GM18519 (cell line): ENCODE measurements at regions not wholly inside any gene's neighbourhood (a gene's known extent, or its start where the extent isn't known, plus 50 kb on each side); places are given as distances from the start of the nearest gene placed in this dataset.
A peak's percentile ranks its signal among the peaks of the same experiment; 100 is the strongest.

ENCODE experiments used
- ATAC-seq: cut with Tn5 transposase; IDR thresholded peaks from one replicate; pipeline ENCODE4 v1.9.1; 2021; ENCODE audit warnings: mild to moderate bottlenecking, moderate library complexity; ENCODE audit not compliant: unreplicated experiment, low FRiP score

DNA sequence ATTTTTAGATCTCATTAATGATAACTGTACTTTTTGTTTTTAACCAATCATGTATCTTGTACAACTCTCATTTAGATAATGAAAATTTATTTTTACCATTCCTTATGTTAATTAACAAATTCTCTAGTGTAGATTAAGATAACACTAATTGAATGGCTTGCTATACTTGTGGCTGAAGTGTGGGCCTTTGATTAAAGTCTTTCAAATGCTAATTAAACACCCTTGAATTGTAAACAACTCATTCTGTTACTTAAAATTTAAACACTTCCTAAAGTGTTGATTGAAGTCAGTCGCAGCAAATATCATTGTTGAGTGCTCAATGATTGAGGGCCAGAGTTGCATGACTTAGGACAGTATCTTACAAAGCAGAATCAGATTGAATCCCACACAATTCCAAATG lies 109.8 kb upstream of the GULP1 start:
- ATAC-seq, result no peak

DNA sequence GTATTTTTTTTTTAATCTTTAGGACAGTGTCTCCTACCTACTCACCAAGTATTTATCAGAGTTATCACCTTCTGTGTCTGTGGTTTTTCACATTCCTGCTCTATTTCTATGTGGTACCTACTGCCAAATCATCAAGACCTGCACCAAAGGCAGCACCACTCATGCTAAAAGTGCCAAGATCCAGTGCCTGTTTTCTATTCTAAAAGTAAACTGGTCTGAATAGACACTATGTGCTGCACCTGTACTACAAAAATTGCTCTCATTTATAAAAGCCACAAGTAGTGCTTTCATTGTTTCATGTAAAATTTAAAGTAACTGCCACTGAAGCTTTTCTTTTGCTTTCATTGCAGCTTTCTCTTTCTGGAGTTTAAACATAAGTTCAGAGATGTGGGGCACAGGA lies 103.9 kb upstream of the GULP1 start:
- no peak for ATAC-seq

- no peak for ATAC-seq
These were observed 102.3 kb upstream of the GULP1 start for GRCh38 chr2:188189356-188189755.

- no peak for ATAC-seq
These were observed 98.4 kb upstream of the GULP1 start for GRCh38 chr2:188193230-188193629.

DNA sequence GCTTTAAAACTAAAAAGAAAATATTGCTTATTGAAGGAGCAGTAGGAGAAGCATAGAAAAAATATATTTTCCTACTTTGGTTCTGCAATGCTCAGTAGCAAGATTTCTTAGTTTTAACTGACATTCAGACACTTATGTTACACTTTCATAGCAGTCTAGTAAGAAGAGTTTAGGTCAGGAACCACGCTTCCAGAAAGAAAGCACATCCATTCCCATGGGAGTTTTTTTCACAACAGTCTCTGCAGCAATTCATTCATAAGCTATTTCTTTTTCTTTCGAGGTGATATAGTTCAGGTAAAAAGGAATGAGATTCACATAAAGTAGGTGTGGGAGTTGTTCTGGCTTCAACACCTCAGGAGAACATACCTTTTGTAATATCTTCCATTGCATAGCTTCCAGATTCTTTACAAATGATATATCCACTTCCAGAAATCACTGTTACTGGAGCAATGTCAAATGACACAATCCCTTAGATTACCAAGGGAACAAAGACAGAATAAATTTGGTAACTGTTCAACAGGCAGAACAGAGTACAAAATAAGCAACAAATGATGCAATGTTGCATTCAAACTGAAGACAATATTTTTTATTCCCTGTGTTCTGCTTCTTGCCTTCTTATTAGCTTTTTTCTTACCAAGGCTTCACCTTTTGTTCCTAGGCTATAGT lies 95.2 kb upstream of the GULP1 start:
- ATAC-seq, result no peak

DNA sequence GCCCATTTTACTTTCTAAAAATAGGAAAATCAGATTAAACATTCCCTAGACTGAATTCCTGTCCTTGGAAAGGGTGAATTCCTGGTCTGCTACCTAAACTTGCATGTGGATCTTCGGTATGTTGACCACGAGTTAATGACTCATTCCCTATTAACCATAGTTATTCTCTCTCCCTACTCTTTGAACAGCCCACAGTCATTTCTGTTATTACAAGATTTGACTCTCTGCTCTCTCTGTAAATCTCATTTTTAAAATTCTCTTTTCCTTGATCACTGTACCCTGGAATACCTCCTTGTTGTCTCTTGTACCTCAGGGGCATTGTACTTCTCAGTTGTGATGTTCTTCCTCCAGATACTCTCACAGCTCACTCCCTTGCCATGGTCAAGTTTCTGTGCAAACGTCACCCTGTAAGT lies 92.0 kb upstream of the GULP1 start:
- ATAC-seq, result no peak

DNA sequence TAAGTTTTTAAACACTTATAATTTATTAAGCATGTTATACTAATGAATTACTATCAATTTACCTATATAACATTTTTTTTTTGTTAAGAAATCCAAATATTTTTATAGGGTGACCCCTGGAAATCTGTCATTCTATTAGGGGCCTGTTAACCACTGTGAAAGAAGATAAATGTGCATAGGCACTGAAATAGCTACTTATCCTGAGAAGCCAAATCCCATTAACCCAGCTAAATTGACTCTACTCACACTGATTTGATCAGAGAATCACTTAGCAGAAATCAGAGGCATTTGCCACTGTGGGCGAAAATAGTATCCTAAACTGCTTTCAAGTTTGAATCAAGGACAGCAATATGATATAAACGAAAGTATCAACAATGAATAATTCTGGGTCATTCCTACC lies 90.0 kb upstream of the GULP1 start:
- no peak for ATAC-seq

GRCh38 chr2:188202777-188203176 lies 88.9 kb upstream of the GULP1 start:
- no peak for ATAC-seq

DNA sequence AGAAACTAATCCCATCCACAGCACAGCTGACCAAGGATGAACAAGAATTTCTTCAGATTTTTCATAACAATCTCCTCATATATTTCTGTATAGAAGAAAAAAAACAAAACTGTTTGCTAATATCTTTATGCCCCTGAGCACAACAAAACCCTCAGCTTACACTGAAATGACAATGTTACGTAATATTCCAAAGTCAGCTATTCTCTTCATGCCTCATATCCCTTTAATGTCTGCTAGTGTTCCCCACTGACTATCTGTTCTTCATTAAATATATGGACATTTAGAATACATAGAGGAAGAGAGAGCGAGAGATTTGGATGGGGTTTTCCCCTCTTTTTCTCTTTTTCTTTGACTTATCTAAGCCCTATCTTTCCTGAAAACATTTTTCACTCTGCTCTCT lies 87.9 kb upstream of the GULP1 start:
- no peak for ATAC-seq

DNA sequence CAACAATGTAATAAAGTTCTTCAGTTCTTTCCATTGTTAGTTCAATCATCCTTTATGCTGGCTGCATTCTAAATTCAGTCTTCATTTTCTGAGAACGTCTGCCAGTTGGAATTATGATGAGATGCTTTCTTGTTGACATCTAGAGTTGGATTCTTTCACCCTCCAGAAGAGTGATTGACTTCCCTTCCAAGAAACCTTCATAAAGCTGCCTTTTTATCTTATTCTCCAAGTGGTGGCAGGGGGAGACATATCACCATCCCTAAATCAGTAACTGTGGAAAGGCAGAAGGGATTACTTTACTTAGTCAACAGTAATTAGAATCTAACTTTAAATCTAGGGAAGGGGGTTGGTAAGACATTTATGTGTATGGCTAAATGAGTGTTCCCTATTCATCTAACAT lies 86.8 kb upstream of the GULP1 start:
- ATAC-seq, result no peak

DNA sequence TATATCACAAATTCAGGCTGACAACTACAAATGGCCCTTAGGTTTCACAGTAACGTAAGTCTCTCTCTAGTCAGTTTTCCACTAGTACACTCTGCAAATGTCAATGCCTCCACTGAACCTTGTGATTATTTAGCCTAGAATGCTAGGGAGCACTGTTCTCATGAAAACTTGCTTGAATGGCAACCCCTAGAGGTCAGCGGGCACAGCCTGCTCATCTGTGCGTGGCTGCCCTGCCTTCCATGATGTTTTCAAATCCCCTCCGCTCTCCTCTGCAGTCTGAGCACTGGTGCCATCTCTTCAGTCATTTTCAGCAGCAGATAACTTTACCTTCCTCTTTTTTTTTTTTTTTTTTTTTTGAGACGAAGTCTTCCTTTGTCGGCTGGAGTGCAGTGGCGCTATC lies 84.1 kb upstream of the GULP1 start:
- ATAC-seq, result no peak

DNA sequence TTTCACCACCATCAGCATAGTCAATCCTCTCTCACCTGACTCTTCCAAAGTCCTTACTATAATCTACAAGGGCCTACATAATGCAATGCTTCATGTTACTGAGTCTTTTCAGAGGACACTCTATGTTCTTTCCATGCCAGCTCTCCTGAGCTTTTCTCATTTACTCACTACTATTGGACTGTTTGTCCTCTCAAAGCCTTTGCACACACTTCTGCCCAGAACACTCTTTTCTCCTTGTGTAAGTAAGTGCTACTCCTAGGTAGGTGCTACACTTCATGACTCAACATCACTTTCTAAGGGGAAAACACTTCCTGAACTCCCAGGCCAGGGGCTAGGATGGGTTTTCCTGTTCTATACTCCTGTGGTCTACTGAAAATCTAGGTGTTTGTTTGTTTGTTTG lies 82.5 kb upstream of the GULP1 start:
- no peak for ATAC-seq

- no peak for ATAC-seq
These were observed 74.4 kb upstream of the GULP1 start for GRCh38 chr2:188217264-188217663.

GRCh38 chr2:188219541-188219940 lies 72.1 kb upstream of the GULP1 start:
- ATAC-seq, result no peak

- no peak for ATAC-seq
These were observed 71.1 kb upstream of the GULP1 start for GRCh38 chr2:188220535-188220934.

DNA sequence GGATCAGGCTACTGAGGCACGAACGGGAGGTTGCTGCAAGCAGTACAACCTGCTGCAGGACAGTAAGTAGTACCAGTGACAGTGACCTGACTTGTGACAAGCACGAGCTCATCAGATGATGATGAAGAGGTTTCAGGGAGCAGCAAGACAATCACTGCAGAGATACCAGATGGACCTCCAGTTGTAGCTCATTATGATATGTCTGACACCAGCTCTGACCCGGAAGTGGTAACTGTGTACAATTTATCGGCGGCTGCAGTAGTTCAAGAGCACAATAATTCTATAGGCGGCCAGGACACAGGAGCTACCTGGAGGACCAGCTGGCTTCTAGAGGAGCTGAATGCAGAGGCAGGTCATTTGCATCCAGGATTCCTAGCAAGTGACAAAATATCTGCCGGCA lies 64.0 kb upstream of the GULP1 start:
- ATAC-seq, result no peak

DNA sequence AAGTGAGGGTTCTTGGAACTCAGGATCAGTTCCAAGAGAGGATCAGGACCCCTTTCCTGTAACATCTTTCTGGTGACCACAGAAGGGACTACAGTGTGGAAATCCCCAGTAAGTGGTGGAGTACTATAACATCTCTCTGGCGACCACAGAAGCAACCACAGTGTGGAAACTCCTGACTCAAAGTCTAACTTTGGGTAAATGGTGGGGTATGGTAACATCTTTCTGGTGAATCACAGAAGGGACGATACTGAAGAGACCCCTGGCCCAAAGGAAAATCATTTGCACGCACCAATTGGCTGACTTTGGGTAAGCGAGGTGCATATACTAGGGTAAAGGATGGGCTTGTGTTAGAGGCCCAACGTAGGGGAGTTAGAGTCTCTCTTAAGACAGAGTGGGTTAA lies 56.3 kb upstream of the GULP1 start:
- ATAC-seq, result peak; percentile 92

GRCh38 chr2:188238386-188238785 lies 53.3 kb upstream of the GULP1 start:
- ATAC-seq, result no peak
